ENCODE measurements at regions not wholly inside any gene's neighbourhood (a gene's known extent, or its start where the extent isn't known, plus 50 kb on each side); places are given as distances from the start of the nearest gene placed in this dataset.

- DNase-seq: no peak
Observed at GRCh38 chr20:50455656-50456451, 54.3 kb upstream of the PTPN1 start.

GRCh38 chr20:50456452-50457324, 53.5 kb upstream of the PTPN1 start:
- DNase-seq: peak in 1 of 2 donors; percentile 20

- no peak for DNase-seq
Observed at GRCh38 chr20:50459124-50459918, 50.9 kb upstream of the PTPN1 start.

GRCh38 chr20:50460115-50460607, 50.0 kb upstream of the PTPN1 start:
- no peak for DNase-seq
